Cardiac fibroblast (primary cell): ENCODE measurements at regions not wholly inside any gene's neighbourhood (a gene's known extent, or its start where the extent isn't known, plus 50 kb on each side); places are given as distances from the start of the nearest gene placed in this dataset.

ENCODE experiments used
- DNase-seq, 2 donors: peaks; one replicate each; pipeline versions ENCODE4 v3.0.0 to v3.0.0-alpha.2; 2010; ENCODE audit warnings: low read depth in 2 of 2
- H3K4me3 ChIP-seq, 2 donors: replicated peaks in 1 of 2; 1 replicate in 1 of 2; 2 replicates in 1 of 2; pipeline ENCODE4 v1.5.1; 2011; ENCODE audit warnings: low read depth in 2 of 2, low read length in 2 of 2, mild to moderate bottlenecking in 2 of 2, moderate library complexity in 1 of 2
- CTCF ChIP-seq: IDR thresholded peaks from one replicate; pipeline ENCODE4 v1.5.1; 2011; ENCODE audit warnings: low read depth, mild to moderate bottlenecking, low read length, inconsistent platforms

GRCh38 chr3:127448161-127448561, 142.4 kb downstream of the TPRA1 start:
- no peak overlapping the region for H3K4me3 ChIP-seq
- DNase-seq: no peak
- TF ChIP-seq CTCF: no peak

DNA sequence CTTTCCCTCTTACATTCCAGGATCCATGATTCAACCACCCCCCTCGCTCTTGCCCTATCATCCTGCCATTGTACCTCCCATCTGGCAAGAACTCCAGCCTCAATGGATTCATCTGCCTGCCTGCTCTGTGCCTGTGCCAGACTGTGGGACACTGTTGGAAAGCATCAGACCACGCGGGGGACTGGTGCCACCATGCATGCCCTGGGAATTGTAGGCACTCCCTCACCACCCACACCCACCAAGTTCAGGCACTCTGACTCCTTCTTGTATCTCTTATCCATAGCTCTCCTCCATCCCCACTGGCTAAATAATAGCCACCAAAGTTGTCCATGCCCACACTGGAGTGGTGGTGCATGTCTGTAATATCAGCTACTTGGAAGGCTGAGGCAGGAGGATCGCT, 143.8 kb downstream of the TPRA1 start:
- TF ChIP-seq CTCF: no peak
- H3K4me3 ChIP-seq: no peak overlapping the region
- DNase-seq: no peak

GRCh38 chr3:127445581-127446343, 144.8 kb downstream of the TPRA1 start:
- no peak for TF ChIP-seq CTCF
- no peak for DNase-seq

DNA sequence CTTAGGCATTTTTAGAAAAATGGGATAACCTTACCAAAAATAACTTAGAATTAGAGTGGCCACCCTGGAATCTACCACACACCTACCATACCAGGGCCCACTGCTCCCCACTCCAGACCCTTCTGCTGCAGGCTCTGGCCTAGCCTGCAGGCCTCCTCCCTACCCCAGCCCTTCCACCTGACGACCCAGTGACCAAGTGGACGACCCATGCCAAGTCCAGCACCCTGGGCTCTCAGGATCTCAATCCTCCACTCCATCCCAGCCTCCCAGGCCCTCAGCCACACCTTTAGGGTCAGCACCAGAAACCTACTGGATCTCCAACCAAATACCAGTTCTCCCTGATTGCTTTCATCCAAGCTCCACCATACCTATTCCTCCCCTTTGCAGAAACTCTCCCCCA, 145.8 kb downstream of the TPRA1 start:
- TF ChIP-seq CTCF: no peak
- no peak overlapping the region for H3K4me3 ChIP-seq
- DNase-seq: no peak

More at GRCh38 chr3:127445581-127446343, 144.8 kb downstream of the TPRA1 start:
- no peak overlapping the region for H3K4me3 ChIP-seq

GRCh38 chr3:127443581-127444375, 146.8 kb downstream of the TPRA1 start:
- DNase-seq: no peak
- H3K4me3 ChIP-seq: no peak overlapping the region
- TF ChIP-seq CTCF: no peak

DNA sequence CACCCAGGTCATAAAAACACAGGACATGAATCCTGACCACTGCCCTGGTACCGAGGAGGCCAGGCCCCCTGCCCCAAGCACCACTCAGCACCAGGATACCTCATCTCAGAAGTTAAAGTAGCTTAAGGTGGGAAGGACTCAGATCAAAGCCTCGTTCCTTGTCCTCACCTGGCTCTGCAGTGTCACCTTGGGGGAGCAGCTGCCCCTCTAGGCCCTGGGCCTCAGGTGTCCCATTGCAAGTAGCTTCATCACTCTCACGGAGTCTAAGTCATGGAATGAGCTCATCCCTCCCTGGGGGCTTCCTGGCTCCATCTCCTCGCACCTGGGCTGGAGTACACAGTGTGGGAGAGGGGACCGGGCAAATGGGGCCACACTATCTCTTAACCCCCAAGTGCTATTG, 148.0 kb downstream of the TPRA1 start:
- DNase-seq: no peak
- no peak overlapping the region for H3K4me3 ChIP-seq
- no peak for TF ChIP-seq CTCF
